SK-N-MC (cell line): ENCODE measurements at regions not wholly inside any gene's neighbourhood (a gene's known extent, or its start where the extent isn't known, plus 50 kb on each side); places are given as distances from the start of the nearest gene placed in this dataset.

Experiments
- EZH2 ChIP-seq: fragments of 200-600 bp; sonication (generic); IDR thresholded peaks from one replicate; pipeline ENCODE4 v1.6.1; 2017; ENCODE audit warnings: antibody characterized with exemption
- FOXP2 ChIP-seq: optimal IDR thresholded peaks from 2 replicates; pipeline ENCODE3; 2011; ENCODE audit warnings: mild to moderate bottlenecking, moderate library complexity; ENCODE audit not compliant: insufficient read depth; ENCODE audit errors: extremely low read length, control extremely low read depth
- POLR2AphosphoS5 ChIP-seq: IDR thresholded peaks from 2 replicates; pipeline ENCODE4 v1.6.1; 2012; ENCODE audit warnings: mild to moderate bottlenecking, low read depth, low read length, borderline replicate concordance

DNA sequence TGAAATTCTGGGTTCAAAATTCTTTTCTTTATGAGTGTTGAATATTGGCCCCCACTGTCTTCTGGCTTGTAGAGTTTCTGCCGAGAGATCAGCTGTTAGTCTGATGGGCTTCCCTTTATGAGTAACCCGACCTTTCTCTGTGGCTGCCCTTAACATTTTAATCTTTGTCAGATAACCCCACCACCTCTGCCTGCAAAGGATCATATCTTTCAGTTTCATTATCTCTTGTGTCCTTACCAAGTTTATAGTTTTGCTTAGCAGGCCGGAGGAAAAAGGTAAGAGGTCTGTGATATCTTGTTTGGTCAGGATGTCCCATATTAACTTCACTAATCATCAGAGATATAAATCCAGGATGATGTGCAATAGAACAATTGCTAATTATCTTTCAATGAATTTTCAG is 970.2 kb upstream of the TYRP1 start:
- TF ChIP-seq EZH2 (no peak), POLR2AphosphoS5 (no peak), FOXP2 (no peak)
